Fibroblast of mammary gland (primary cell): ENCODE measurements at regions not wholly inside any gene's neighbourhood (a gene's known extent, or its start where the extent isn't known, plus 50 kb on each side); places are given as distances from the start of the nearest gene placed in this dataset.
"Not testable (repeated sequence)": the region's sequence is repeated elsewhere in the genome, so short reads cannot be mapped to it uniquely, and the experiment has no call there.

Experiments
- DNase-seq: peaks from one replicate; pipeline ENCODE4 v3.0.0-alpha.2; 2010; ENCODE audit warnings: low read depth
- H3K4me3 ChIP-seq: 2 replicates; pipeline ENCODE4 v1.5.1; 2011; ENCODE audit warnings: low read depth, mild to moderate bottlenecking, low read length, moderate library complexity; ENCODE audit not compliant: control insufficient read depth
- CTCF ChIP-seq: conservative IDR thresholded peaks from 2 replicates; pipeline ENCODE4 v1.5.1; 2011; ENCODE audit warnings: low read depth, low read length, inconsistent platforms; ENCODE audit not compliant: control insufficient read depth, insufficient read depth

DNA sequence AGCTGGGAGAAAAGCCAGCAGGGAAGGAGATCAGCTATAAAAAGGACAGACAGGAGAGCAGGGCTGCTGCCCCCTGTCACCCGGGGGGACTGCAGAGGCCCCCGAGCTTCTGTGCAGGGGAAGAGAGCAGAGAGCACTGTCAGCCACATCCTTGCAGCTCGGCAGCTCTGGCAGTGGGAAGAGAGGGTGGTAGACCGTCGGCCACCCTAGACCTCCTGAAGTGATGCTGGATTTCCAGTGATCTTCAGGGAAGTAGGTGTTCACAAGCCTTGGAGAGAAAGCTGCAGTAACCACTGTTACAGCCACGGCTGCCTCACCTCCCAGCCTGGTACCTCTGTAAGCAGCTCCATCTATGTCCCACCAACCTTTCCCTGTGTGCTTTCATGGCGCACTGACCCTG is 134.9 kb downstream of the TFCP2L1 start:
- TF ChIP-seq CTCF, result no peak
- DNase-seq, result no peak
- H3K4me3 ChIP-seq, result no peak overlapping the region

GRCh38 chr2:121150713-121151112 is 134.3 kb downstream of the TFCP2L1 start:
- DNase-seq, result no peak
- no peak overlapping the region for H3K4me3 ChIP-seq
- no peak for TF ChIP-seq CTCF

GRCh38 chr2:121151311-121152109 is 133.5 kb downstream of the TFCP2L1 start:
- no peak for TF ChIP-seq CTCF
- no peak overlapping the region for H3K4me3 ChIP-seq
- no peak for DNase-seq

- no peak for TF ChIP-seq CTCF
- no peak overlapping the region for H3K4me3 ChIP-seq
Measured at GRCh38 chr2:121152861-121153260, 132.1 kb downstream of the TFCP2L1 start.

GRCh38 chr2:121153516-121153915 is 131.5 kb downstream of the TFCP2L1 start:
- no peak for TF ChIP-seq CTCF
- no peak overlapping the region for H3K4me3 ChIP-seq
- DNase-seq, result no peak

More at GRCh38 chr2:121152861-121153260, 132.1 kb downstream of the TFCP2L1 start:
- no peak for DNase-seq

DNA sequence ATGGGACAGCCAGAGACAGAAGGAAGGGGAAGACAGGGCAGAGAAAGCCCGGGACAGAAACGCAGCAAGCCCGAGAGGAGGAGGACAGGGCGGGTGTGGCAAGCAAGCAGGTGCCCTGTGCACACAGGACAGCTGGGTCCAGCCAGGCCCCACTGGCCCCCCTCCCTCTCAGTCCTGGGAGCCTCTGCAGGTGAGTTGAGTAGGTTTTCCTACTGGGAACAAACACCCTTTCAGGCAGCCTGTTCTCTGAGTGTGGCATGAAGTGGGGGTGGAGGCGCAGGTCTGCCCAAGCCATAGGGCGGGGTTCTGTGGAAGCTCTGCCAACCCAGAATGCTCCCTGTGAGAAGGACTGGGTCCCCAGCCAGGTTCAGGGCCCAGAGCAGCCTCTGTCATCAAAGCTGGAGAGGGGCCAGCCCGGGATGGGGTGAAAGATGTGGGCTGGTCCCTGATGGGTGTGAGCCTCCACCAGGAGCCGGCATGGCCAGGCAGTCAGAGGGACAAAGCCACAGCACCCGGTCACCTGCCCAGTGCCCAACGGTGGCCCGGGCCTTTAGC is 129.4 kb downstream of the TFCP2L1 start:
- DNase-seq, result no peak
- TF ChIP-seq CTCF, result no peak
- no peak overlapping the region for H3K4me3 ChIP-seq

DNA sequence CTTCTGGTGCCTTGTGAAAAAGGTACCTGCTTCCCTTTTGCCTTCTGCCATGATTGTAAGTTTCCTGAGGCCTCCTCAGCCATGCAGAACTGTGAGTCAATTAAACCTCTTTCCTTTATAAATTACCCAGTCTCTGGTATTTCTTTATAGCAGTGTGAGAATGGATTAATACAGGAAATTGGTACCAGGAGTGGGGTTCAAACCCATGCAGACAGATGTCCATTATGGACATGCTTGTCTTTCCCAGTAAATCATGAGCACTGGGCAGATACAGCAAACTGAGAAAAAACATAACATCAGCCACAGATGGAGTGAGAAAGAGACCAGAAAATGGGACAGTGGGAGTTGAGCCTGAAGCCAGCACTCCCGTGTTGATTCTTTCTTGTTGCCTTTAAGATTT is 127.5 kb downstream of the TFCP2L1 start:
- DNase-seq, H3K4me3 ChIP-seq: not testable (repeated sequence)
